ENCODE measurements at regions not wholly inside any gene's neighbourhood (a gene's known extent, or its start where the extent isn't known, plus 50 kb on each side); places are given as distances from the start of the nearest gene placed in this dataset.

DNA sequence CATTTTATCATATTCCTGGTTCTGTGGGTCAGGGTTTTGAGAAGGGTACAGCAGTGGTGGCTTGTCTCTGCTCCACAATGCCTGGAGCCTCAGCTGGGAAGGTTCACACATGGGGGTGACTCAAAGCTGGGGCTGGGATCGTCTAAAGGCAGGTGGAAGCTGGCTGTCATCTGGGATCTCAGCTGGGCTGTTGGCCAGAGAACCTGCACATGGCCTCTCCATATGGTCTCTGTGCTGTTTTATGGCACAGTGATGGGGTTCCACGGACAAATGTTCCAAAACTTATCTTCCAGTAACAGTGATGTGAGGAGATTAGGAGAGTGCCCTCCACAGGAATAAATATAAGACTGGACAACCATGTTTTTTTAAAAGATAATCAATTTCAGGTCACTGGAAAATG lies 191.4 kb downstream of the SS18 start:
- in situ Hi-C loops (cut with MboI; ENCODE audit: low sequenced_read_pairs): loop anchor here (10.0 kb wide), 1 partner anchor 1014 kb away; no protein-coding TSS in a partner anchor
- H4K8ac ChIP-seq (ENCODE audit: low read depth in 2 of 2, low read length in 2 of 2): no peak overlapping the region

More for the DNA sequence above, 191.4 kb downstream of the SS18 start:
- Histone ChIP-seq H3K27ac (ENCODE audit: insufficient read depth, low read length) (no peak overlapping the region), H3K4ac (ENCODE audit: low read depth, low read length) (no peak overlapping the region), H3K18ac (ENCODE audit: low read depth, low read length) (no peak overlapping the region), H2AK9ac (replicated peaks; ENCODE audit: low read depth, low read length, poor library complexity) (no peak overlapping the region), H4K20me1 (ENCODE audit: insufficient read depth, low read length) (no peaks in the 10 kb centered on the region), H3K4me3 (ENCODE audit: insufficient read depth, low read depth, low read length) (no peak overlapping the region), H3K9me1 (ENCODE audit: insufficient read depth, low read length) (no peaks in the 10 kb centered on the region), H3K23ac (ENCODE audit: low read depth, low read length) (no peak overlapping the region), H3K79me1 (ENCODE audit: low read depth in 1 of 2, low read length in 2 of 2) (no peaks in the 10 kb centered on the region), H2BK120ac (ENCODE audit: low read depth, low read length) (no peak overlapping the region), H3K9ac (ENCODE audit: low read depth, low read length) (no peak overlapping the region), H2BK15ac (ENCODE audit: low read depth, low read length) (no peak overlapping the region), H2BK5ac (ENCODE audit: low read depth, low read length, poor library complexity, severe bottlenecking) (no peak overlapping the region), H2AFZ (replicated peaks; ENCODE audit: low read length, poor library complexity) (no peak overlapping the region), H3K56ac (ENCODE audit: extremely low read depth, insufficient read depth, low read length) (no peak overlapping the region), H2BK20ac (ENCODE audit: low read depth, low read length) (no peak overlapping the region), H3K9me3 (ENCODE audit: control insufficient read depth, insufficient read depth, low read length) (peaks cover 4% of the 10 kb centered on the region; the same call in 1 of the 2 replicates), H3K4me2 (ENCODE audit: low read depth, low read length) (no peak overlapping the region), H4K91ac (ENCODE audit: insufficient read depth, low read depth, low read length) (no peak overlapping the region), H4K5ac (ENCODE audit: low read depth, low read length) (no peak overlapping the region), H3K27me3 (ENCODE audit: control insufficient read depth, insufficient read depth, low read length) (peaks cover 3% of the 10 kb centered on the region), H2AK5ac (ENCODE audit: low read depth, low read length) (no peak overlapping the region), H3K4me1 (ENCODE audit: control insufficient read depth, insufficient read depth, low read length) (no peaks in the 10 kb centered on the region), H3K14ac (replicated peaks; ENCODE audit: low read depth, low read length) (no peak overlapping the region), H3K36me3 (ENCODE audit: control insufficient read depth, insufficient read depth, low read length) (no peaks in the 10 kb centered on the region)
- no CpG with 5 or more reads among the region's 2 CpGs for WGBS, 2 experiments (ENCODE audit: extremely low coverage in 2 of 2, insufficient read length in 1 of 2)
- ATAC-seq (ENCODE audit: low read depth) (no peak), DNase-seq (no peak)
- ChIA-PET CTCF (no interaction called here), POLR2A (ENCODE audit: unreplicated experiment) (no interaction called here)
- dilution Hi-C loops (cut with HindIII; ENCODE audit: low sequenced_read_pairs, unreplicated experiment): no loop called here
- no TSS peak for BruUV-seq (replicated peaks)
- intact Hi-C loops (cut with micrococcal nuclease): loop anchor here (10.0 kb wide), 1 partner anchor 1354 kb away; no protein-coding TSS in a partner anchor
- TF ChIP-seq, protein P1, sequence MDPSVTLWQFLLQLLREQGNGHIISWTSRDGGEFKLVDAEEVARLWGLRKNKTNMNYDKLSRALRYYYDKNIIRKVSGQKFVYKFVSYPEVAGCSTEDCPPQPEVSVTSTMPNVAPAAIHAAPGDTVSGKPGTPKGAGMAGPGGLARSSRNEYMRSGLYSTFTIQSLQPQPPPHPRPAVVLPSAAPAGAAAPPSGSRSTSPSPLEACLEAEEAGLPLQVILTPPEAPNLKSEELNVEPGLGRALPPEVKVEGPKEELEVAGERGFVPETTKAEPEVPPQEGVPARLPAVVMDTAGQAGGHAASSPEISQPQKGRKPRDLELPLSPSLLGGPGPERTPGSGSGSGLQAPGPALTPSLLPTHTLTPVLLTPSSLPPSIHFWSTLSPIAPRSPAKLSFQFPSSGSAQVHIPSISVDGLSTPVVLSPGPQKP (IDR thresholded peaks at IDR 0.05; ENCODE audit: borderline replicate concordance, low read depth, low read length): no peak
- TF ChIP-seq POLR2A (IDR thresholded peaks at IDR 0.05; ENCODE audit: low read depth, low read length) (no peak), RAD21 (IDR thresholded peaks at IDR 0.05; ENCODE audit: low read length) (no peak), SMC3 (IDR thresholded peaks at IDR 0.05; ENCODE audit: low read depth, low read length) (no peak), CEBPB (IDR thresholded peaks at IDR 0.05; ENCODE audit: low read depth, low read length) (no peak), BHLHE40 (IDR thresholded peaks at IDR 0.05; ENCODE audit: low read depth, low read length) (no peak), MAFK (IDR thresholded peaks at IDR 0.05; ENCODE audit: low read depth, low read length) (no peak), MXI1 (IDR thresholded peaks at IDR 0.05; ENCODE audit: borderline replicate concordance, low read depth, low read length) (no peak), MAZ (IDR thresholded peaks at IDR 0.05; ENCODE audit: borderline replicate concordance, low read depth, low read length) (no peak), RCOR1 (IDR thresholded peaks at IDR 0.05; ENCODE audit: insufficient replicate concordance, low read length) (no peak)
- TF ChIP-seq, protein P2, sequence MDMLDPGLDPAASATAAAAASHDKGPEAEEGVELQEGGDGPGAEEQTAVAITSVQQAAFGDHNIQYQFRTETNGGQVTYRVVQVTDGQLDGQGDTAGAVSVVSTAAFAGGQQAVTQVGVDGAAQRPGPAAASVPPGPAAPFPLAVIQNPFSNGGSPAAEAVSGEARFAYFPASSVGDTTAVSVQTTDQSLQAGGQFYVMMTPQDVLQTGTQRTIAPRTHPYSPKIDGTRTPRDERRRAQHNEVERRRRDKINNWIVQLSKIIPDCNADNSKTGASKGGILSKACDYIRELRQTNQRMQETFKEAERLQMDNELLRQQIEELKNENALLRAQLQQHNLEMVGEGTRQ (IDR thresholded peaks at IDR 0.05; ENCODE audit: low read depth, low read length): no peak

All from IMR-90 (cell line).